ENCODE measurements at regions not wholly inside any gene's neighbourhood (a gene's known extent, or its start where the extent isn't known, plus 50 kb on each side); places are given as distances from the start of the nearest gene placed in this dataset.

DNA sequence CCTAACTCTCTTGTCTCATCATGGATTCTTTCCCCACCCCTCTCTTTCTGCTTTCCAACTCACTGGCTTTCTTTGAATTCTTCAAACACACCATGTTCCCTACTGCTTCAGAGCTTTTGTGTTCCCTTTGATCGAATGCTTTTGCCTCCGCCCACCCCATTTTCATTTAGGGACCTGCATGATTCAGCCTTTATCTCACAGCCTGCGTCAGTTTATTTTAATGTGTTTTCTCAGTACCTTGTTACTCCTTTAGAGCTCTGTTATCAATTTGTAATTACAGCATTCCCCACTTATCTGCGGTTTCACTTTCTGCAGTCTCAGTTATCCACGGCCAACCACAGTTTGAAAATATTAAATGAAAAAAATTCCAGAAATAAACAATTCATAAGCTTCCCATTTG, 451.3 kb downstream of the METTL15 start:
- TF ChIP-seq, protein P1, sequence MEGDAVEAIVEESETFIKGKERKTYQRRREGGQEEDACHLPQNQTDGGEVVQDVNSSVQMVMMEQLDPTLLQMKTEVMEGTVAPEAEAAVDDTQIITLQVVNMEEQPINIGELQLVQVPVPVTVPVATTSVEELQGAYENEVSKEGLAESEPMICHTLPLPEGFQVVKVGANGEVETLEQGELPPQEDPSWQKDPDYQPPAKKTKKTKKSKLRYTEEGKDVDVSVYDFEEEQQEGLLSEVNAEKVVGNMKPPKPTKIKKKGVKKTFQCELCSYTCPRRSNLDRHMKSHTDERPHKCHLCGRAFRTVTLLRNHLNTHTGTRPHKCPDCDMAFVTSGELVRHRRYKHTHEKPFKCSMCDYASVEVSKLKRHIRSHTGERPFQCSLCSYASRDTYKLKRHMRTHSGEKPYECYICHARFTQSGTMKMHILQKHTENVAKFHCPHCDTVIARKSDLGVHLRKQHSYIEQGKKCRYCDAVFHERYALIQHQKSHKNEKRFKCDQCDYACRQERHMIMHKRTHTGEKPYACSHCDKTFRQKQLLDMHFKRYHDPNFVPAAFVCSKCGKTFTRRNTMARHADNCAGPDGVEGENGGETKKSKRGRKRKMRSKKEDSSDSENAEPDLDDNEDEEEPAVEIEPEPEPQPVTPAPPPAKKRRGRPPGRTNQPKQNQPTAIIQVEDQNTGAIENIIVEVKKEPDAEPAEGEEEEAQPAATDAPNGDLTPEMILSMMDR (IDR thresholded peaks at IDR 0.05), result no peak
- Histone ChIP-seq H3K36me3 (ENCODE audit: control insufficient read depth, insufficient read depth, low read length) (no peaks in the 10 kb centered on the region), H3K9me3 (ENCODE audit: control insufficient read depth, low read length) (no peaks in the 10 kb centered on the region), H3K9ac (no peak overlapping the region), H3K27me3 (ENCODE audit: control insufficient read depth, insufficient read depth, low read length) (no peaks in the 10 kb centered on the region), H3K4me3 (ENCODE audit: low read depth, low read length) (no peak overlapping the region), H3K79me2 (no peaks in the 10 kb centered on the region), H3K4me1 (no peaks in the 10 kb centered on the region), H3K27ac (no peak overlapping the region), H3K4me2 (ENCODE audit: low read length) (no peak overlapping the region), H2AFZ (no peak overlapping the region)

DNA sequence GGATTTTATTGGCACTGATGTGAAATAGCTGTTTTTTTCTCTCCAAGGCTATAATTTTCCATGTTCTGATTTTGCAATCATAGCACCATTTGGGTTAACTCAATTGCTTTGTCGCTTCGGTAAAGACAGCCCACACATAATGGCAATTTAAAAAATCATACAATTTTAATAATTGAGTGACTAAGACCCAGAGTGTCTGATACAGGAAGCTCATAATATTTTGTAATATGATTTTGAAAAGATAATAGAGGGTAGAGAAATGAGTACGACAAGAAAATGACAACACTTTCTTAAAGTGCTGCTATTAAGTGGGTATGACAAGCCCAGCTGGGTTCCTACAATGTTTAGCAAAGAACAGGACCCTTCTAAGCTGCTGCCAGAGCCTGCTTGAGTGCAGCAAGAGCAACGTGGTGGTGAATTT, 439.1 kb downstream of the METTL15 start:
- Histone ChIP-seq H3K27me3 (ENCODE audit: control insufficient read depth, insufficient read depth, low read length) (no peaks in the 10 kb centered on the region), H3K79me2 (no peaks in the 10 kb centered on the region), H3K9me3 (ENCODE audit: control insufficient read depth, low read length) (no peaks in the 10 kb centered on the region), H3K36me3 (ENCODE audit: control insufficient read depth, insufficient read depth, low read length) (no peaks in the 10 kb centered on the region), H3K4me1 (no peaks in the 10 kb centered on the region), H3K9ac (no peak overlapping the region), H3K27ac (no peak overlapping the region), H3K4me2 (ENCODE audit: low read length) (no peak overlapping the region), H2AFZ (no peak overlapping the region), H3K4me3 (ENCODE audit: low read depth, low read length) (no peak overlapping the region)
- TF ChIP-seq, protein P1 (IDR thresholded peaks at IDR 0.05), result no peak

DNA sequence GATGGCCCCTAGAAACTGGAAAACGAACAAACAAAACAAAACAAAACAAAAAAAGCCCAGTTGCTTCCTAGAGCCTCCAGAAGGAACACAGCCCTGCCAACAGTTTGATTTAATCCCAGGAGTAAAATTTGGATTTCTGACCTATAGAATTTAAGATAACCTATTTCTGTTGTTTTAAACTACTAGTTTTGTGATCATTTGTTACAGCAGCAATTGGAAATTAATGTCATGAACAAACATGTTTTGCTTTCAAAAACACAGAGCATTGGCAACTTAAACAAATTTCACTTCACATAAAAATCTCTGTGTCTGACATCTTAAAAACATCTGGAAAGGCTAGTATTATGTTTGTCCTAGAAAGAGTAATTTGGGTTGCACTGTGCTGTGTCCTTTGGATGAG, 437.3 kb downstream of the METTL15 start:
- H3K4me2 ChIP-seq (ENCODE audit: low read length), result no peak overlapping the region
- no peak overlapping the region for H2AFZ ChIP-seq
- no peak overlapping the region for H3K4me3 ChIP-seq (ENCODE audit: low read depth, low read length)
- H3K9me3 ChIP-seq (ENCODE audit: control insufficient read depth, low read length), result no peaks in the 10 kb centered on the region
- no peaks in the 10 kb centered on the region for H3K36me3 ChIP-seq (ENCODE audit: control insufficient read depth, insufficient read depth, low read length)
- no peak overlapping the region for H3K9ac ChIP-seq
- H3K27me3 ChIP-seq (ENCODE audit: control insufficient read depth, insufficient read depth, low read length), result no peaks in the 10 kb centered on the region
- H3K79me2 ChIP-seq, result no peaks in the 10 kb centered on the region
- no peak overlapping the region for H3K27ac ChIP-seq
- TF ChIP-seq, protein P1 (IDR thresholded peaks at IDR 0.05), result no peak
- H3K4me1 ChIP-seq, result no peaks in the 10 kb centered on the region

DNA sequence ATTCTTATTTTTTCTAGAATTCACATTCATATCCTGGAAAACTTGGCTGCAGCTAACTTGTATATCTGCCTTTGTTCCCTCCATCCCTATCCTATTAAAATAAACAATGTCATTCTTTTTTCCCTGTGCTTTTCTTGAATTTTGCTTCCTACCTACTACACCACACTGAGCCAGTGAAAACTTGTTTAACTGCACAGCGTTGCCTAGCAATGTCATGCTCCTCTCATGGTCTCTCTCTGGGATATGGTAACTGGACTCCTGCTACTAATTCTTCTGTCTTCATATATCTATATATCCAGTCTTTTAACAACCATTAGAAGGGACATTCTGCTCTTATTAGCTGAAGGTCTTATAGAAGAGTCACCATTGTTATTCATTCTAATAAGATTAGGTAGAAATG, 434.4 kb downstream of the METTL15 start:
- no peaks in the 10 kb centered on the region for H3K4me1 ChIP-seq
- no peak overlapping the region for H2AFZ ChIP-seq
- H3K27me3 ChIP-seq (ENCODE audit: control insufficient read depth, insufficient read depth, low read length), result no peaks in the 10 kb centered on the region
- H3K4me2 ChIP-seq (ENCODE audit: low read length), result no peak overlapping the region
- H3K9me3 ChIP-seq (ENCODE audit: control insufficient read depth, low read length), result no peaks in the 10 kb centered on the region
- H3K27ac ChIP-seq, result no peak overlapping the region
- no peaks in the 10 kb centered on the region for H3K79me2 ChIP-seq
- H3K9ac ChIP-seq, result no peak overlapping the region
- TF ChIP-seq, protein P1 (IDR thresholded peaks at IDR 0.05), result no peak
- no peak overlapping the region for H3K4me3 ChIP-seq (ENCODE audit: low read depth, low read length)
- H3K36me3 ChIP-seq (ENCODE audit: control insufficient read depth, insufficient read depth, low read length), result no peaks in the 10 kb centered on the region

DNA sequence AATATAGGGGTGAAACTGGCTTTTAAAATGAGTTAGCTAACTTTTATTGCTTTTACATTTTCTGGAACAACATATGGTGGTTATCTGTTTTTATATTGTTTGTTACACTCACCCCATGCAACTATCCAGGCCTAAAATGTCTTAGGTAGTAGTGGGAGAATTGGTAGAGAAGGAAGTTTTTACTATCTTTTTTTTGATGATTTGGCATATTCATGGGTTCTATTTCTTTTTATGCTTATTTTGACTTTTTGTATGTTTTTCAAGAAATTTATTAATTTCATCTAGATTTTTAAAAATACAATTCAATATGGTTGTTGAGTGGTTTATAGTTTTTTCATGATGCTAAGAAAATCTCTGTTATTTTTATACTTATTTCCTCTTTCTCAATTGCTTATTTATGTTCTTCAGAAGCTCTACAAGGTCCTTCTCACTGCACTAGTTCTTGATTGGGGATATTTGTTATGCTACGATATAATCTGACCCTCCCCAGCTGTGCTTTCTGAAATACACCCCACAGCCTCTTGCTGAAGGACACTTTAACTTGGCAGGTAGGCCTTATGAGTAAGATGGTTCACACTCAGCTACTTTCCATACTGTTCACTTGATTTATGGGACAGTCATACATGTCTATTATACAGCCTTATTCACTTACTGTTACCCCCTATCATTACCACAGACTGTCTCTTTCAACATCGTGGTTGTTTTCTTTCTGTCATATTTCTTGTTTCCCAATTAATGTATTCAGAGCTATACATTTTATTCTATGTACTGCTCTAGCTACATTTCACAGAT, 431.2 kb downstream of the METTL15 start:
- Histone ChIP-seq H3K27me3 (ENCODE audit: control insufficient read depth, insufficient read depth, low read length) (no peaks in the 10 kb centered on the region), H3K9me3 (ENCODE audit: control insufficient read depth, low read length) (no peaks in the 10 kb centered on the region), H3K4me1 (no peaks in the 10 kb centered on the region), H3K4me3 (ENCODE audit: low read depth, low read length) (no peak overlapping the region), H3K27ac (no peak overlapping the region), H3K36me3 (ENCODE audit: control insufficient read depth, insufficient read depth, low read length) (no peaks in the 10 kb centered on the region), H3K4me2 (ENCODE audit: low read length) (no peak overlapping the region), H3K79me2 (no peaks in the 10 kb centered on the region), H3K9ac (no peak overlapping the region), H2AFZ (no peak overlapping the region)
- TF ChIP-seq, protein P1 (IDR thresholded peaks at IDR 0.05), result no peak

Measured in parathyroid adenoma (tissue), 2 donors.